ENCODE measurements at regions not wholly inside any gene's neighbourhood (a gene's known extent, or its start where the extent isn't known, plus 50 kb on each side); places are given as distances from the start of the nearest gene placed in this dataset.

DNA sequence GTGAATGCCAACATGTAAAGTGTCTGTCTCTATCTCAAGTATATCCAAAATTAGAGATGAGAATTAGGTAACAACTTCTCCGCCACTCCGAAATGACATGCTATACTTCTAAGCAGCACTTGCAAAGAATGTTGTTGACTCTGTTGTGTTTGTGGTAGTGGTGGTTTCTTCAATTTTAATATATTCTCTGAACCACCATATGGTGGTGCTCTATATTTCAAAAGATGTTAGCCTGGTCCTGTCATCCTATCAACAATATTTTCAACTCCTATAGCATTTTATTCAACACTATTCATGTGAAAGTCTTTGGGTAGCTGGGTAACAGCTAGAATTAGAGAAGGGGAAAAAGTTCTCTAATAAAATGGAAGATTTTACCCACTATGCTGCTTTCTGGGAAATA lies 1622.8 kb upstream of the IGFBP7 start:
- DNase-seq: no peak
- no peak overlapping the region for H3K4me3 ChIP-seq
- TF ChIP-seq, protein P1, sequence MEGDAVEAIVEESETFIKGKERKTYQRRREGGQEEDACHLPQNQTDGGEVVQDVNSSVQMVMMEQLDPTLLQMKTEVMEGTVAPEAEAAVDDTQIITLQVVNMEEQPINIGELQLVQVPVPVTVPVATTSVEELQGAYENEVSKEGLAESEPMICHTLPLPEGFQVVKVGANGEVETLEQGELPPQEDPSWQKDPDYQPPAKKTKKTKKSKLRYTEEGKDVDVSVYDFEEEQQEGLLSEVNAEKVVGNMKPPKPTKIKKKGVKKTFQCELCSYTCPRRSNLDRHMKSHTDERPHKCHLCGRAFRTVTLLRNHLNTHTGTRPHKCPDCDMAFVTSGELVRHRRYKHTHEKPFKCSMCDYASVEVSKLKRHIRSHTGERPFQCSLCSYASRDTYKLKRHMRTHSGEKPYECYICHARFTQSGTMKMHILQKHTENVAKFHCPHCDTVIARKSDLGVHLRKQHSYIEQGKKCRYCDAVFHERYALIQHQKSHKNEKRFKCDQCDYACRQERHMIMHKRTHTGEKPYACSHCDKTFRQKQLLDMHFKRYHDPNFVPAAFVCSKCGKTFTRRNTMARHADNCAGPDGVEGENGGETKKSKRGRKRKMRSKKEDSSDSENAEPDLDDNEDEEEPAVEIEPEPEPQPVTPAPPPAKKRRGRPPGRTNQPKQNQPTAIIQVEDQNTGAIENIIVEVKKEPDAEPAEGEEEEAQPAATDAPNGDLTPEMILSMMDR (IDR thresholded peaks at IDR 0.05): no peak
- H3K9me3 ChIP-seq: no peaks in the 10 kb centered on the region
- intact Hi-C loops (cut with DNase I): no loop called here
- H3K27ac ChIP-seq: no peak overlapping the region
- no peak for ATAC-seq
- H3K36me3 ChIP-seq: no peaks in the 10 kb centered on the region
- no peaks in the 10 kb centered on the region for H3K4me1 ChIP-seq
- no peaks in the 10 kb centered on the region for H3K27me3 ChIP-seq

DNA sequence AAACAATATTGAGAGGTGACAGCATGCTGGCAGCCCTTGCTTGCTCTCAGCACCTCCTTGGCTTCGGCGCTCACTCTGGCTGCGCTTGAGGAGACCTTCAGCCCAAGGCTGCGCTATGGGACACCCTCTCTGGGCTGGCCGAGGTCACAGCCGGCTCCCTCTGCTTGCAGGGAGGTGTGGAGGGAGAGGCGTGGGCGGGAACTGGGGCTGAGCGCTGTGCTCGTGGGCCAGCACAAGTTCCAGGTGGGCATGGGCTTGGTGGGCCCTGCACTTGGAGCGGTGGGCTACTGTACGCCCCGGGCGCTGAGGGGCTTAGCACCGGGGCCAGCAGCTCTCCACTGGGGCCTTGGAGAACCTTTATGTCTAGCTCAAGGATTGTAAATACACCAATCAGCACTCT lies 1613.8 kb upstream of the IGFBP7 start:
- DNase-seq (peak in 1 of 4 donors; percentile 57), ATAC-seq (no peak)
- H3K27ac ChIP-seq: no peak overlapping the region
- H3K36me3 ChIP-seq: no peaks in the 10 kb centered on the region
- H3K4me3 ChIP-seq: no peak overlapping the region
- TF ChIP-seq, protein P1 (IDR thresholded peaks at IDR 0.05): no peak
- intact Hi-C loops (cut with DNase I): no loop called here
- H3K9me3 ChIP-seq: no peaks in the 10 kb centered on the region
- no peaks in the 10 kb centered on the region for H3K27me3 ChIP-seq
- H3K4me1 ChIP-seq: no peaks in the 10 kb centered on the region

DNA sequence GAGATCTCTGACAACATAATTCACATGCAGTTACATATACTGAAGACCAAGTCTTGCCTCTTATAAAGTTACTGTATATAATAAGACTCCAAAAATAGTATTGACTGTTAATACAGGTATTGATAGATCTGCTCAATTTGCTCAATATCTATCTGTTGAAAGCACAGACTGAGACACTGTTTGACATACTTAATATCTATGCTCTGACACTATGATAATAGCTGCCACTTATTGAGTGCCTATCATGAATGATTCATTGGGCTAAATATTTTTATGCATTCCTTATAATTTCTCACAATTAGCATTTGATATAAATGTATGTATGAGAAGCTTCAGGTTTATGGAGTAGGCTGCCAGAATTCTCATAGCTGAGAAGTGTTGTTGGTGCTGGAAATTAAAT lies 1600.9 kb upstream of the IGFBP7 start:
- ATAC-seq: no peak
- intact Hi-C loops (cut with DNase I): no loop called here
- TF ChIP-seq, protein P1 (IDR thresholded peaks at IDR 0.05): no peak
- Histone ChIP-seq H3K9me3 (peaks cover 0 to 9% of the 10 kb centered on the region in 2 donors), H3K4me1 (no peaks in the 10 kb centered on the region), H3K36me3 (no peaks in the 10 kb centered on the region), H3K4me3 (no peak overlapping the region), H3K27ac (no peak overlapping the region), H3K27me3 (no peaks in the 10 kb centered on the region)
- no peak for DNase-seq

DNA sequence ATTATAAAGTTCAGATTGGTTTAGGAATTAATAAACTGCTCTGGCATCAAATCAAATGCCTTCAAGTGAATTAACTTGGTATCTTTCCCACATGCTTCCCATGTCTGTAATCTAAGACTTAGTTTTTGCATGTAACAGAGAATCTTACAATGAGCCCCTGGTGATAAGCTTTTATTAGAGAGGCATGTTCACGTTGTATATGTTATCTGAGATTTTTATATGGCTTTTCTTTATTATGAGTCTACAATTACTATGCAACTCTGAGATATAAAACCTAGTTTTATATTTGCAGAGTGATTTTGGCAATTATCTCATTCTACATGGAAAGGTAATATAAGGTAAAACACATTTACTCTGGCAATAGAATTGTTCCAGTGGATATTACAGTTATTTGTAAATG lies 1578.4 kb upstream of the IGFBP7 start:
- intact Hi-C loops (cut with DNase I): no loop called here
- Histone ChIP-seq H3K4me1 (no peaks in the 10 kb centered on the region), H3K4me3 (no peak overlapping the region), H3K27ac (no peak overlapping the region), H3K27me3 (no peaks in the 10 kb centered on the region), H3K36me3 (no peaks in the 10 kb centered on the region), H3K9me3 (no peaks in the 10 kb centered on the region)
- DNase-seq: no peak
- TF ChIP-seq, protein P1 (IDR thresholded peaks at IDR 0.05): no peak
- ATAC-seq: no peak

DNA sequence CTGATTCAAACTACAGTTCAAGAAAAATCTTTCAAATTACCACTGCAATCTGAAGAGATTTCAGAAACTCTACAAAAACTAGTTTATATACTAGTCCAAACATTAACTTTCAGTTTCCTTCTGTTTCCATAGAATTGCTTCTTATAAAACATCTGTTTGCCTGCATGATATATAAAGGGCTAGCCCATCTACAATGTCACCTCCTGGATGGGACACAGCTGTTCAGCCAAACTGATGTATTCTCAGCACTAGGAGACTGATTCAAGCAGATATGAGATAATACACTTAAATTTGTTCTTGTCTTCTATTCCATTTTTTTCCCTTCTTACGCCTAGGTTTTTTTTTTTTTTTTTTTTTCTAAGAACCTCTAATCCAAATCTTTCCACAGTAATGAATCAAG lies 1569.7 kb upstream of the IGFBP7 start:
- no peaks in the 10 kb centered on the region for H3K4me1 ChIP-seq
- H3K4me3 ChIP-seq: no peak overlapping the region
- DNase-seq: peak in 2 of 4 donors; percentile 2 to 5
- intact Hi-C loops (cut with DNase I): no loop called here
- no peak overlapping the region for H3K27ac ChIP-seq
- H3K36me3 ChIP-seq: no peaks in the 10 kb centered on the region
- peaks cover 0 to 6% of the 10 kb centered on the region in 2 donors for H3K9me3 ChIP-seq
- TF ChIP-seq, protein P1 (IDR thresholded peaks at IDR 0.05): no peak
- no peak for ATAC-seq
- H3K27me3 ChIP-seq: no peaks in the 10 kb centered on the region

Measured in left lung (tissue), 4 donors.